H7 (cell line): ENCODE measurements at regions not wholly inside any gene's neighbourhood (a gene's known extent, or its start where the extent isn't known, plus 50 kb on each side); places are given as distances from the start of the nearest gene placed in this dataset.

Experiments
- DNase-seq: peaks from one replicate; pipeline ENCODE4 v3.0.0; 2012
- H3K27me3 ChIP-seq: 2 replicates; pipeline ENCODE4 v1.6.0; 2011; ENCODE audit warnings: mild to moderate bottlenecking, low read length; ENCODE audit not compliant: control insufficient read depth, insufficient read depth
- H3K36me3 ChIP-seq: replicated peaks from 2 replicates; pipeline ENCODE4 v1.5.1; 2011; ENCODE audit warnings: low read length; ENCODE audit not compliant: control insufficient read depth, insufficient read depth
- H3K4me3 ChIP-seq: 2 replicates; pipeline ENCODE4 v1.5.1; 2011; ENCODE audit warnings: low read depth, mild to moderate bottlenecking, control low read depth, low read length, moderate library complexity; ENCODE audit not compliant: insufficient read depth

DNA sequence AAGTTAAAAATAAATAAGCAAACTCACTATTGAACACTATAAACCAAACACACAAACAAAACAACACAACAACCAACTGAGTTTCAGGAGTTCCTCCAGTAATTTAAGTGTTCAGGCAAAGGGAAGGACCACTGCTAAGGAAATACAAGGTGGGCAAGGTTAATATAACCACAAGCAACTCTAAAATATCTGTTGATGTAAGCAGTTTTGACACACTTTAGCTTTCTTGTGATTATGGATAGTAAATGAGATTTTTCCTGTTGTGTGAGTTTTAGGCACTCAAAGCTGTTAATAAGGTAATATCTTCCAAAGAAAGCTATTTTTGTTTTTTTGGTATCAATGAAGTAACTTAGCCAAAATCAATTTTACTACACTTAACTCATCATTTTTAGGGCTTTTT lies 839.1 kb upstream of the FOXG1 start:
- DNase-seq, result no peak
- no peaks in the 10 kb centered on the region for H3K36me3 ChIP-seq
- no peak overlapping the region for H3K4me3 ChIP-seq
- no peaks in the 10 kb centered on the region for H3K27me3 ChIP-seq

DNA sequence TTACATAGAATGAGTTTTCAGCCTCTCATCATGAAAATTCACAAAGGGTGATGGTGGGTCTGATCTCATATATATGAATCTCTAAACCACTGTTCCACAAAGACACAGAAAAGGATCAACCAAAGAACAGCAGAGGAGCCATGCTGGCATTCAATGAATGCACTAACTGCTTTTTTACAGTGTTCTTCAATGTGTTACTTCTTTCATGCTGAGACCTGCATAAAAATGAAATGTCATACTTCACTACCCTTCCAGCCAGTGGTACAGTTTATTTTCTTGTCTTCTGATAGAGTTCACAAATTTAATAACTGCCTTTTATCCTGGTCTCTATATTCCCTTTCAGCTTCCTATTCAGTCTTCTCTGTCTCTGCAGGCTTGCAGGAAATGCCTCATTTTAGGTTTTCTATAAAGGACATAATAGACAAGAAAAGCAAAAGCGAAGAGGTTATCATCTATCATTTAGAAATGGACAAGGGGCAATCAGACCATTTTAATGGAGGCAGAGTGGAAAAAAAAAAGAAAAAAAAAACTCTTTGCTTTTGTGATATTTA lies 836.7 kb upstream of the FOXG1 start:
- Histone ChIP-seq H3K27me3 (no peaks in the 10 kb centered on the region), H3K36me3 (no peaks in the 10 kb centered on the region), H3K4me3 (no peak overlapping the region)
- no peak for DNase-seq

DNA sequence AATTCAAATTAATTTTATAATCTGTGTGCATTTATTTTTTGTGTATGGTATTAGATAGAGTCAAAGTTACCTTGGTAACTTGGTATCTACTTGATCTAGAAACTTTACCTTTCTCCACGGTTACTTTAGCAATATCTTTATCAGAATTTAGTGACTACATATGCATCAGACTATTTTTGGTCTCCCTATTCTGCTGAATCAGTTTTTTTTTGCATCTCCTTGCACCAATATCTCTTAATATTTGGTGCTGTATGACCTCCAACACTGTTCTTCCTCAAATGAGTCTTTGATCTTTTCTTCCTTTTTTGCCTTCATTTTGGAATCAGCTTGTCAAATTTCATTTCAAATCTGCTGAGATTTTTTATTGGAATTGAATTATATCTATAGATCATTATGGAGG lies 828.2 kb upstream of the FOXG1 start:
- Histone ChIP-seq H3K4me3 (no peak overlapping the region), H3K27me3 (no peaks in the 10 kb centered on the region), H3K36me3 (no peaks in the 10 kb centered on the region)
- DNase-seq, result no peak

DNA sequence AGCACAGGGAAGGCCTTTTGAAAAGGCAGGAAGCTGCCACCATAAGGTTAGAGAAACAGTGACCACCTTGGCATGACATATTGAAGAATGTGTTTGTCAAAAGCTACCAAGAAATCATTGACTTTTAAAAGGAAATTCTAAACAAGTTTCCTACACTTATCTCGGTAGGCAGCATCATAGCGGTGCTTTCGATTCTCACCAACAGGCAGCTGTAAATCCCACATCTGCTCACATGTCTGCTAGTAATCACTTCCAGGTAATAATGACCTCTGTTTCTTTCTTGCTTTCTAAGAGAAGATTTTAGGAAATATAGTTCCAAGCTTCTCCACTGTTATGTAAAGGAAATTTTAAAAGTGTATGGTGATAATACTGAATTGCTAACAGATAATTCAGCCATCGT lies 821.1 kb upstream of the FOXG1 start:
- DNase-seq, result no peak
- H3K4me3 ChIP-seq, result no peak overlapping the region
- no peaks in the 10 kb centered on the region for H3K36me3 ChIP-seq
- no peaks in the 10 kb centered on the region for H3K27me3 ChIP-seq

DNA sequence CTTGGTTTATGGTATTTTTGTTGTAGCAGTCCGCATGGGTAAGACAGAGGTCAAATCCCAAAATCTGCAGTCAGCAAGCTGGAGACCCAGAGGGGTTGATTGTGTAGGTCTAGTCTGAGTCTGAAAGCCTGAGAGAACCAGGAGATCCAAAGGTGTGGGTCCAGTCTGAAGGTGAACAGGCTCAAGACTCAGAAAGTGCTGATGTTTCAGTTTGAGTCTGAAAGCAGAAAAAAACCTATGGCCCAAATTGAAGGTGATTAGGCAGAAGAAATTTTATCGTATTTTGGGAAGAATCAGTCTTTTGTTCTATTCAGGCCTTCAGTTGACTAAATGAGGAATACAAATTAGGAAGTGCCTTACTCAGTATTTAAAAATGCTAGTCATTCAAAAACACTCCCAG lies 807.8 kb upstream of the FOXG1 start:
- Histone ChIP-seq H3K4me3 (no peak overlapping the region), H3K36me3 (no peaks in the 10 kb centered on the region), H3K27me3 (no peaks in the 10 kb centered on the region)
- no peak for DNase-seq

DNA sequence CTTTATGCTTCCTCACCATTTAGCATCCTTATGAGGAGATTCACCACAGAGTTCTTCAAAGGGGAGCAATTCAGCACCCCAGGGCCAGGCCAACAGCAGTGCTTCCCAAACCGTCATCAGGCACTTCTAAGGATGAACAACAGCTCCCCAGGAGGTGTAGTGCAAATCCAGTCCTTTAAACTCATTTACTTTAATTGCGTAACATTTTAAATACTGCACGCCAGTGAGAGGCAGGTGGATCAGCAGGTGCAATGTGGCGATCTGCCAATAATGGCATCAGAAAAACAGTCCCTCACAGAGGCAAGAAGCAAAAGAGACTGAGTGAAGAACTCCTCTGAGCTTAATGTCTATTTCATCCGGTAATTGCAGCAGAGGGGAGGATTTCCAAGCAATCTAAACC lies 770.9 kb upstream of the FOXG1 start:
- Histone ChIP-seq H3K4me3 (no peak overlapping the region), H3K36me3 (no peaks in the 10 kb centered on the region), H3K27me3 (no peaks in the 10 kb centered on the region)
- no peak for DNase-seq

DNA sequence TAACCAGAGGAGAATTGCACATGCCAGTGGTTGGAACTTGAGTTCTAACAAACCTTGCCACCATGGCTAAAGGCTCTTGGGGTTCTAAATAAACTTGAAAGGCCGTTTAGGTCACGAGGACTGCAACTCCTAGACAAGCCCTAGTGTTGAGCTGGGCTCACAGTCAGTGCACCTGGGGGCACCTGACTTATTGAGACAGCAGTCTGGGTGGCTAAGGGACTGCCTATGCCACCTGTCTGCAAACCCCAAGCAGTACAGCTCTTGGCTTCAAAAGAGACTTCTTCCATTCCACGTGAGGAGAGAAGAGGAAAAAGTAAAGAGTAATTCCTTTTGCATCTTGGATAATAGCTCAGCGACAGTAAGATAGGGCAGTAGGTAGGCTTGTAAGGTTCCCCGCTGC lies 765.6 kb upstream of the FOXG1 start:
- H3K4me3 ChIP-seq, result no peak overlapping the region
- H3K36me3 ChIP-seq, result no peaks in the 10 kb centered on the region
- no peak for DNase-seq
- no peaks in the 10 kb centered on the region for H3K27me3 ChIP-seq

DNA sequence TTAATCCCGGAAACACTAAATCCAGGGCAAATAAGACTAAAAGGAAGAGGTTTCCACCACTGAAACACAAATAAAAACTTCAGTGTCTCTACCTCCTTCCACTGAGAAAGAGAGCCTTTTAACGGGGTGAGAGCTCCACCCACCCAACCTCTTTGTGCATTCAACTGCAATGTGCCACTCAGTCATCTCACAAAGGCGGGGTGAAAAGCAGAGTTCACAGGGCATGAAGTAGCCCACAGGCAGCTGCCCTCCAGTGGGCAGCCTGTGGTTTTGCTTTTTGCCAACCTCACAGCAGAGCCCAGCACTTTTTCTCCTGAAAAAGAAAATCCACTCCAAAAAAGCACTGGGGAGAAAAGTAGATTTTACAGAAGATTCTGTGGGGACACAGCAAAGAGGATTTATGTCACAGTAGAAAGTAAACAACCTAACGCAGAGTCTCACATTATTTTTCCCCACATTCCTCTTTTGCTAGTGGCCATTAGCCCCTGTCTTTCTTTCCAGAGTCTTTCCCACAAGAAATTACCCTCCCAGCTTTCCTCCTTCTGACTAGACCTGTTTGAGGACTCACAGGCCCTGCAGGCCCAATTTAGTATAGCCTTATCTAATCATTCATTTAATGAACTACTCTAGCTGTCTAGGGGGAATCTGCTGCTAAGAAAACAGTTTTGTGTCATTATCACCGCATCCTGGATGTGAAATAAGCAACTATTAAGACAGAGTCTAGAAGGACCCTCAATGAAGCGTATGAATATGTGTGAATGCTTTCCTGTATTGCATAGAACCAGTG lies 753.8 kb upstream of the FOXG1 start:
- Histone ChIP-seq H3K27me3 (no peaks in the 10 kb centered on the region), H3K4me3 (no peak overlapping the region), H3K36me3 (no peaks in the 10 kb centered on the region)
- no peak for DNase-seq

DNA sequence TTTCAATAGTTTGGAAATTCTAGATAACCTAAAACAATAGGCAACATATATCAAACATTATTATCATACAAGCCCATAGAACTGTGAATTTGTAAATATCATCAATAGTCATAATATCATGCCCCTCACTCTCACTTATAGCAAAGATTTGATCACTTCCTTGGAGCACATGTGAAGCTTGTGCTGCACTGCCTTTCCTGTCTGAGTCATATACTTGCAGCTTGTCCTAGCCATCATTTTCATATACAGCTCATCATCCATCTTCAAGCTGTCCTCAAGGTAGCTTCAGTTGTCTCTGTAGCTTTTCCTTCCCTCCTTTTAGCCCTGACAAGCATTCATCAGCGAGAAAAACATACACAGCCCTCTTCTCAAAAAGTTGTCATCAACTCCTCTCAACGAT lies 746.5 kb upstream of the FOXG1 start:
- DNase-seq, result no peak
- Histone ChIP-seq H3K27me3 (no peaks in the 10 kb centered on the region), H3K36me3 (no peaks in the 10 kb centered on the region), H3K4me3 (no peak overlapping the region)

DNA sequence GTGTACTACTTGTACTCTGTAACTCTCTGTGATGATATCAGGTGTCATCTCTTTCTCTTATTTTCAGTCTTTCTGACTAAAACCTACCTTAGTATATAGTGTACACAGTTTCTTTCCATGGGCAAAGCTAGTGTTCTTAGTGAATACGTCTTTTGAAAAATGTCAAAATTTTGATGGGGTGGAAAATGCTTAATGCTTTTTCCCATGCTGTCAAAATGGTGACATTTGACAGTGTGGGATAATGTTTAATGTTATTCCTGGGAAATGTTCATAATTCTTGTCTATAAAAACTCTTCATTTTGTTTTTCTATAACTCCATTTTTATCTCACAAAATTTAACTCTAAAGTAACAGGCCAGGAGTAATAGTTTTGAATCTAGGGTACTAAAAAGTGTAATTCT lies 742.7 kb upstream of the FOXG1 start:
- no peaks in the 10 kb centered on the region for H3K36me3 ChIP-seq
- H3K27me3 ChIP-seq, result no peaks in the 10 kb centered on the region
- no peak overlapping the region for H3K4me3 ChIP-seq
- DNase-seq, result no peak

DNA sequence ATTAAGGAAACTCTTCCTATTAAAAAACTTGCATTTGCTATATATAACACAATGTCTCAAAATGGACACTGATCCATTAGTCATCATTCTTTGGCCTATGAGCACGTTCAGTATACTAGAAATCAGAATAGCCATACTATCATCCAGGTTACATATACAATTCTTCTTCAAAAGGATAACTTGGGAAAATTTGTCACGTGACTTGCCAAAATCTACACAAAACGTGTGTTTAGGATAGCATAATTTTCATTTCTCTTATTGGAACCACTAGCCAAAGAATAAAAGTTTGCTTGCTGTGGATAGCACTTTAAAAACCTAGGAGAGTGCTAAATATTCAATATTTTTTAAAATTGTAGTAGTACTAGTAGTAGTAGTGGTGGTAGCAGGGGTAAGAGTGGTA lies 714.3 kb upstream of the FOXG1 start:
- DNase-seq, result no peak
- H3K36me3 ChIP-seq, result no peaks in the 10 kb centered on the region
- H3K4me3 ChIP-seq, result no peak overlapping the region
- H3K27me3 ChIP-seq, result no peaks in the 10 kb centered on the region

DNA sequence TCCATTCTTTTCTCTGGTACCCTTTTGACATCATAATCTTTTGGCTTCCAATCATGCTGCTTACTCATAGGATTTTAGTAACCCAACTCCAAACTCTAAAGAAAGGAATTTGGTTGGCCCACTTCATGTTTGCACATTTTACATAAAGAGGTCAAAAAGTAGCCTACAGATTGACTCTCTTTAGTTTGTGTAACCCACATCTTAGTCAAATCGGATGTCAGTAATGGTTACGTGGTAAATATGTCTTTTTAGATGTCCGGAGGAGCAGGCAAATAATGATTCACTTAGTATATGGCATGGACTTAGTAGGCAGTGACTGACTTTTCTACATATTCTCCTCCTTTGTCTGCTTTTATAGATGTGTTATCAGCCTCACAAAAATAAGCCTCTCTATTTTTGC lies 711.6 kb upstream of the FOXG1 start:
- Histone ChIP-seq H3K36me3 (no peaks in the 10 kb centered on the region), H3K4me3 (no peak overlapping the region), H3K27me3 (no peaks in the 10 kb centered on the region)
- DNase-seq, result no peak

DNA sequence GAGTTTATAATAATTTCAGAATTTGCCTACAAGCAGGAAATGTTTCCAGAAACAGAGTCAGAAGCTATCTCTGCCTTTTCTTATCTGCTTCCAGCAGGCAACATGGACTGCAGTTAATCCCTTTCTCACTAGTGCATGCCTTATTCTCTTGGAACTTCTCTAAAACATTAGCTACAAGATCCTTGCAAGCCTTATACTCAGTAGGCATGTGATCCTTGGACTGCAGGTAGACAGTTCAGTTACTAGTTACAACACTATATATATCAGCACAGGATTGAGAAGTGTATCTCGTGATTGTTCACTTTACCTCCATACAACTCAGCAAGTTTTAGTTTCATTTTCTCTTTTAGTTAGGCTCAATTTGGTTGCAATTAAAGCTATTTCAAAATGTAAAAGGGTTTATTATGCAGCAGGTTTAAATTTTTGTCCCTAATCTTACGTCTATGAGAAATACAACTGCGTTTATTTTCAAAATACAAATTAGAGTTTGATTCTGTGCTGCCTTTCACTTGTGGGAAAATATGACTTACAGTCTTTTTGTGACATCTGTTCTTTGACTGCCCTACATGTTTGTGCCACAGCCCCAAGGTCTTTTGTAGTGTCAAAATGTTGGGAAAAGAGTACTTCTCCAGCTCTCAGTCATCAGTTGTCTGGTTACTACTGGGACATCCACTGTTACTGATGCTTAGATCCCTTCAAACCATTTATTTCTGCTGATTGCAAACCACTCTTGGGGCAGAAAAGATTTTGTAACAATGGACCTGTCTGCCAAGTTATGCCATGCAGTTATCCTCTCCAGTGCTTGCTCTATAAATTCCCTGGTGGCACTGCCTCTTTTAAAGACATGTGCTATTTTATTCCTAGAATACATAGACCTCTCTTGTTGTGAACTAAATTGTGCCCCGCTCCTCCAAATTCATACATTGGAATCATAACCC lies 709.0 kb upstream of the FOXG1 start:
- no peak overlapping the region for H3K4me3 ChIP-seq
- no peaks in the 10 kb centered on the region for H3K36me3 ChIP-seq
- no peak for DNase-seq
- H3K27me3 ChIP-seq, result no peaks in the 10 kb centered on the region

DNA sequence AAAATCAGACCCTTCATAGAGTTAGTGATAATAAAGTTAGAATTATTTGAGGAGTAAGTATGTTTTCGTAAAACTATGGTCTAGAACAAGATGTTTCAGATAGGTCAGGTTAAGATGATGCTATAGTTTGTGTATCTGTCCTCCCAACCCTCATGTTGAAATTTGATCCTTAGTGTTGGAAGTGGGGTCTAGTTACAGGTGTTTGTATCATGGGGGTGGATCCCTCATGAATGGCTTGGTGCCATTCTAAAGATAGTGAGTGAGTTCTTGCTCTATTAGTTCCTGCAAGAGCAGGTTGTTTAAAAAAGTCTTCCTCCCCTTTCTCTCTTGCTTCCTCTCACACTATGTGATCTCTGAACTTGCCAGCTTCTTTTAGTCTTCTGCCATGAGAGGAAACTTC lies 707.3 kb upstream of the FOXG1 start:
- Histone ChIP-seq H3K27me3 (no peaks in the 10 kb centered on the region), H3K4me3 (no peak overlapping the region), H3K36me3 (no peaks in the 10 kb centered on the region)
- DNase-seq, result no peak

DNA sequence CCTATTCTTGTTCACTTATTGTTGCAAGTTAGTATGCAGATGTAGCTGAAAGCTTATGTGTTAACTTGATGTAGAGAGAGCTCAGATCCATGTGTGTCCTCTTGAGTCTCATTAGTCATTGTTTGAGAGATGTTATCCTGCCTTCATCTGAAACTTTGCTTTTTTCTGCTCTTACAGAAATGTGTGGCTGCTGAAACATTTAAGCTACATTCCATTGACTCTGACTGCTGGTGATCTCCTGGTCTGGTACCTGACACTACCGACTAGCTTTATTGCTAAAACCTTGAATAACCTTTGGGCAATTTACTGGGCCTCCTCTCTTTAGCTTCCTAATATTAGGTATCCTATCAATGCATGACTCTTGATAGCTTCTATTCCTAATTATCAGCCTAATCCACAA lies 705.6 kb upstream of the FOXG1 start:
- no peak for DNase-seq
- no peaks in the 10 kb centered on the region for H3K27me3 ChIP-seq
- H3K36me3 ChIP-seq, result no peaks in the 10 kb centered on the region
- H3K4me3 ChIP-seq, result no peak overlapping the region
